GM12892 (cell line): ENCODE measurements at regions not wholly inside any gene's neighbourhood (a gene's known extent, or its start where the extent isn't known, plus 50 kb on each side); places are given as distances from the start of the nearest gene placed in this dataset.

Experiments
- POLR2A ChIP-seq: IDR thresholded peaks from 2 replicates; pipeline ENCODE4 v1.6.1; 2011; ENCODE audit warnings: low read depth, low read length, control low read depth
- POLR2AphosphoS5 ChIP-seq: IDR thresholded peaks from 2 replicates; pipeline ENCODE4 v1.6.1; 2011; ENCODE audit warnings: low read depth, low read length, control low read depth

GRCh38 chr2:204049635-204050034 is 113.1 kb downstream of the ICOS start:
- no peak for TF ChIP-seq POLR2AphosphoS5
- TF ChIP-seq POLR2A, result no peak
